Breast epithelium (tissue), 4 donors: ENCODE measurements at regions not wholly inside any gene's neighbourhood (a gene's known extent, or its start where the extent isn't known, plus 50 kb on each side); places are given as distances from the start of the nearest gene placed in this dataset.

Experiments used
- DNase-seq, 2 donors: peaks; one replicate each; pipeline ENCODE4 v3.0.0-alpha.2; 2019; ENCODE audit warnings: low spot score in 2 of 2
- H3K27ac ChIP-seq, 2 donors: fragments of 200-600 bp; sonication (generic) in 1 of 2; one replicate each; pipeline ENCODE4 v1.5.1; 2016 to 2019; ENCODE audit warnings: mild to moderate bottlenecking in 1 of 2
- H3K27me3 ChIP-seq, 2 donors: fragments of 200-600 bp; sonication (generic) in 1 of 2; one replicate each; pipeline versions ENCODE4 v1.5.1 to v1.6.0; 2017 to 2019; ENCODE audit warnings: control low read depth in 1 of 2, mild to moderate bottlenecking in 1 of 2
- H3K36me3 ChIP-seq: fragments of 200-600 bp; one replicate; pipeline ENCODE4 v1.5.1; 2019
- H3K4me1 ChIP-seq, 2 donors: fragments of 200-600 bp; sonication (generic); one replicate each; pipeline ENCODE4 v1.5.1; 2016 to 2019; ENCODE audit warnings: control low read depth in 1 of 2
- H3K4me3 ChIP-seq, 3 donors: fragments of 200-600 bp; sonication (generic); 1 replicate in 2 of 3; 2 replicates in 1 of 3; pipeline ENCODE4 v1.5.1; 2016 to 2019; ENCODE audit warnings: mild to moderate bottlenecking in 3 of 3, moderate library complexity in 2 of 3
- H3K9me3 ChIP-seq, 2 donors: fragments of 200-600 bp; sonication (generic) in 1 of 2; one replicate each; pipeline ENCODE4 v1.5.1; 2016 to 2019; ENCODE audit warnings: control low read depth in 1 of 2
- CTCF ChIP-seq, 3 donors: fragments of 450-650 bp; IDR thresholded peaks; one replicate each; pipeline ENCODE4 v1.5.1; 2016 to 2017; ENCODE audit warnings: antibody characterized with exemption in 3 of 3, mild to moderate bottlenecking in 3 of 3, moderate library complexity in 3 of 3
- POLR2A ChIP-seq: fragments of 450-650 bp; IDR thresholded peaks from one replicate; pipeline ENCODE4 v1.6.1; 2016; ENCODE audit warnings: antibody characterized with exemption, mild to moderate bottlenecking, moderate library complexity
- POLR2AphosphoS5 ChIP-seq, 3 donors: sonication (generic); formaldehyde crosslinking; IDR thresholded peaks; one replicate each; pipeline ENCODE4 v1.6.1; 2017; ENCODE audit warnings: antibody characterized with exemption in 3 of 3
- intact Hi-C: fragments of 100-400 bp; cut with DNase I; formaldehyde crosslinking; loops from one replicate; pipeline ENCODE4 v1.15.1; 2023; ENCODE audit warnings: low total_unique reads

- H3K27ac ChIP-seq, result no peak overlapping the region
- H3K4me1 ChIP-seq, result no peaks in the 10 kb centered on the region
- no peaks in the 10 kb centered on the region for H3K36me3 ChIP-seq
- H3K27me3 ChIP-seq, result no peaks in the 10 kb centered on the region
- H3K4me3 ChIP-seq, result no peak overlapping the region
- TF ChIP-seq POLR2AphosphoS5 (IDR thresholded peaks at IDR 0.05) (no peak), POLR2A (no peak), CTCF (IDR thresholded peaks at IDR 0.05) (no peak)
- intact Hi-C loops, result no loop called here
- no peak for DNase-seq
- H3K9me3 ChIP-seq, result no peaks in the 10 kb centered on the region
Measured at GRCh38 chr10:78307576-78307975, 273.9 kb downstream of the RPS24 start.

GRCh38 chr10:78309536-78310237, 276.0 kb downstream of the RPS24 start:
- Histone ChIP-seq H3K36me3 (no peaks in the 10 kb centered on the region), H3K27me3 (no peaks in the 10 kb centered on the region), H3K4me1 (no peaks in the 10 kb centered on the region), H3K4me3 (no peak overlapping the region), H3K27ac (no peak overlapping the region), H3K9me3 (no peaks in the 10 kb centered on the region)
- no peak for DNase-seq
- intact Hi-C loops, result no loop called here
- no peak for TF ChIP-seq POLR2AphosphoS5 (IDR thresholded peaks at IDR 0.05)
- TF ChIP-seq CTCF (IDR thresholded peaks at IDR 0.05), result no peak
- no peak for TF ChIP-seq POLR2A

GRCh38 chr10:78310481-78311080, 276.9 kb downstream of the RPS24 start:
- Histone ChIP-seq H3K27me3 (no peaks in the 10 kb centered on the region), H3K9me3 (no peaks in the 10 kb centered on the region), H3K4me1 (no peaks in the 10 kb centered on the region), H3K27ac (no peak overlapping the region), H3K36me3 (no peaks in the 10 kb centered on the region), H3K4me3 (no peak overlapping the region)
- no peak for DNase-seq
- intact Hi-C loops, result no loop called here
- TF ChIP-seq POLR2AphosphoS5 (IDR thresholded peaks at IDR 0.05) (no peak), POLR2A (no peak), CTCF (IDR thresholded peaks at IDR 0.05) (no peak)

- no peak for TF ChIP-seq POLR2A
- no peak for TF ChIP-seq POLR2AphosphoS5 (IDR thresholded peaks at IDR 0.05)
- TF ChIP-seq CTCF (IDR thresholded peaks at IDR 0.05), result no peak
- Histone ChIP-seq H3K27ac (no peak overlapping the region), H3K36me3 (no peaks in the 10 kb centered on the region), H3K27me3 (no peaks in the 10 kb centered on the region), H3K9me3 (no peaks in the 10 kb centered on the region), H3K4me3 (no peak overlapping the region), H3K4me1 (peaks cover 0 to 3% of the 10 kb centered on the region in 2 donors)
- no peak for DNase-seq
- intact Hi-C loops, result no loop called here
Measured at GRCh38 chr10:78312197-78313047, 278.8 kb downstream of the RPS24 start.

- Histone ChIP-seq H3K36me3 (no peaks in the 10 kb centered on the region), H3K27ac (no peak overlapping the region), H3K9me3 (no peaks in the 10 kb centered on the region), H3K27me3 (no peaks in the 10 kb centered on the region), H3K4me1 (peaks cover 0 to 3% of the 10 kb centered on the region in 2 donors), H3K4me3 (no peak overlapping the region)
- intact Hi-C loops, result no loop called here
- DNase-seq, result no peak
- TF ChIP-seq POLR2AphosphoS5 (IDR thresholded peaks at IDR 0.05) (no peak), POLR2A (no peak), CTCF (IDR thresholded peaks at IDR 0.05) (no peak)
Measured at GRCh38 chr10:78313048-78313381, 279.4 kb downstream of the RPS24 start.
